Astrocyte (in vitro differentiated cells and primary cell): ENCODE measurements at regions not wholly inside any gene's neighbourhood (a gene's known extent, or its start where the extent isn't known, plus 50 kb on each side); places are given as distances from the start of the nearest gene placed in this dataset.

Experiments used
- CTCF ChIP-seq: IDR thresholded peaks from 2 replicates; pipeline ENCODE4 v1.5.1; 2011; ENCODE audit warnings: low read depth, mild to moderate bottlenecking, inconsistent platforms, low read length, moderate library complexity; ENCODE audit not compliant: insufficient read depth
- EZH2 ChIP-seq: IDR thresholded peaks from 2 replicates; pipeline ENCODE4 v1.6.1; 2012; ENCODE audit warnings: mild to moderate bottlenecking, low read length, inconsistent platforms; ENCODE audit not compliant: insufficient read depth

GRCh38 chr6:68400396-68400795 is 234.7 kb upstream of the ADGRB3 start:
- TF ChIP-seq CTCF (no peak), EZH2 (no peak)
